ENCODE measurements at regions not wholly inside any gene's neighbourhood (a gene's known extent, or its start where the extent isn't known, plus 50 kb on each side); places are given as distances from the start of the nearest gene placed in this dataset.

DNA sequence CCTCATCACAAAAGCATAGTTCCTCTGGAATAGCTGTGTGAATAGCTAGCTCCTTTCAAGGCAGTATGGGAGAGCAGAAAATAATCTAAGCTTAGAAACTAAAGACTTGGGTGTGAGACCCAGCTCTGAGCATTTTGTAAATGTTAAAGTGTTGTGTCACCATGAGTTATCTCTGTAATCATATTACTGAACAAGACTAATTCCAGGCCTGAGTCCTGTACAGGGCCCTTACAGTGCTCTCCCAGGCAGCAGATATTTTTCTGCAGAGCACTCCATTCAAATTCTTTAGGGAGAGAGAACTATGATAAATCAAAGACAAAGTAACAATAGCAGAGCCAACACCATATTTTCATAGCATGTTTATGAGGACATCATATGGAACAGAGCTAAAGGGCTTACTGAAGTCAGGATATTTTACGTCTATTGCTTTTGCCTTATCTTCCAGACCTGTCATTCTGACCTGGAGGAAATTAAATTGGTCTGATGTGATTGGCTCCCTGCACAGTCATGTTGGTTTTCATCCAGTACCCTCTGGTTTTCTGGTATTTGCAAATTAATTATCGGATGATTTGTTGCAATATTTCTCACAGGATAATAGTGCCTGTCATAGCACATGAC is 172.6 kb upstream of the PPP2R3A start:
- intact Hi-C loops (cut with DNase I, micrococcal nuclease) = no loop called here
- Histone ChIP-seq H3K9me3 (no peaks in the 10 kb centered on the region), H3K4me1 (ENCODE audit: low read depth) (no peaks in the 10 kb centered on the region), H3K4me3 (no peak overlapping the region), H3K36me3 (ENCODE audit: low read depth) (no peaks in the 10 kb centered on the region)
- no peak for ATAC-seq
- TF ChIP-seq, protein P1, sequence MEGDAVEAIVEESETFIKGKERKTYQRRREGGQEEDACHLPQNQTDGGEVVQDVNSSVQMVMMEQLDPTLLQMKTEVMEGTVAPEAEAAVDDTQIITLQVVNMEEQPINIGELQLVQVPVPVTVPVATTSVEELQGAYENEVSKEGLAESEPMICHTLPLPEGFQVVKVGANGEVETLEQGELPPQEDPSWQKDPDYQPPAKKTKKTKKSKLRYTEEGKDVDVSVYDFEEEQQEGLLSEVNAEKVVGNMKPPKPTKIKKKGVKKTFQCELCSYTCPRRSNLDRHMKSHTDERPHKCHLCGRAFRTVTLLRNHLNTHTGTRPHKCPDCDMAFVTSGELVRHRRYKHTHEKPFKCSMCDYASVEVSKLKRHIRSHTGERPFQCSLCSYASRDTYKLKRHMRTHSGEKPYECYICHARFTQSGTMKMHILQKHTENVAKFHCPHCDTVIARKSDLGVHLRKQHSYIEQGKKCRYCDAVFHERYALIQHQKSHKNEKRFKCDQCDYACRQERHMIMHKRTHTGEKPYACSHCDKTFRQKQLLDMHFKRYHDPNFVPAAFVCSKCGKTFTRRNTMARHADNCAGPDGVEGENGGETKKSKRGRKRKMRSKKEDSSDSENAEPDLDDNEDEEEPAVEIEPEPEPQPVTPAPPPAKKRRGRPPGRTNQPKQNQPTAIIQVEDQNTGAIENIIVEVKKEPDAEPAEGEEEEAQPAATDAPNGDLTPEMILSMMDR (IDR thresholded peaks at IDR 0.05) = no peak
- DNase-seq = no peak

DNA sequence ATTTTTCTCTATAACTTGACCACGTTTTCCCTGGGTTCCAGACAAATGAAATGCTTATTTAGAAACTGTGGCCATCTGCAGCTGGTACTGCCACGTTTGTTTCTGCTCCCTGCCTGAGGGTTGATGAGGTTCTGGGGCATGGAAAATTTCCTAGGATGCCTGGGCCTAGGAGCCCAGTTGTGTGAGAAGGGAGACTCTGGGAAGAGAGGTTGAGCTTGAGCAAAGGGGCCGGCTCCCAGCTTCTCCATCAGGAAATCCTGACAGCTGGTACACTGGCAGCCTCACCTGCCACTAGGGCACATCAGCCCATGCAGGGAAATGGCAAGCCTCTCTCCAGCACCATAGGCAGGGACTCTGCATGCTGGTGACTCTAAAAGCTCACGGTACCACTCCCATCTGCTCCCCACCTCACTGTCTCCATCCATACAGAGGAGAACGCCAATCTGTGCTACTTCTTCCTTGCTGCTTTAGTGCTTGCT is 165.4 kb upstream of the PPP2R3A start:
- H3K36me3 ChIP-seq (ENCODE audit: low read depth) = no peaks in the 10 kb centered on the region
- peak; percentile 8 for ATAC-seq

DNA sequence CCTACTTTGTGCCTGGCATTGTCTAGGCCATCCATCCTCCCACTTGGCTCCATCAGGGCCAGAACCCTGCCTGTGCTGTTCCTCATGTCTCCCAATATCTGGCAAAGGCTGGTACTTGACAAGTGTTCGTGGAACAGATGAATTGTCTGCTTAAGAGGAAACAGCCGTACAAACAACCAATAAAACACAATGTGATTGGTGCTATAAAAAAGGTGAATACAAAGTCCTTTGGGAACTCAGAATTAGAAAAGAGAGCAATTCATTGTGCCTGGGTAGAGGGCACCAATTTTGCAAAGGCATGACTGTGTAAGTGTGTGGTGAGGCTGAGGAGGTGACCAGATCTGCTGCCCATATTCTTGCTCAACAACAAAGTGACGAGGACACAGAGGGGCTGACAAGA is 164.5 kb upstream of the PPP2R3A start:
- DNase-seq (peak in 2 of 3 donors; percentile 33 to 39), ATAC-seq (peak; percentile 88)
- TF ChIP-seq, protein P1 (IDR thresholded peaks at IDR 0.05) = no peak
- Histone ChIP-seq H3K4me1 (ENCODE audit: low read depth) (peaks cover 23% of the 10 kb centered on the region), H3K9me3 (no peaks in the 10 kb centered on the region), H3K4me3 (no peak overlapping the region), H3K36me3 (ENCODE audit: low read depth) (no peaks in the 10 kb centered on the region)
- intact Hi-C loops (cut with DNase I, micrococcal nuclease) = no loop called here

More for the DNA sequence above, 165.4 kb upstream of the PPP2R3A start:
- Histone ChIP-seq H3K9me3 (no peaks in the 10 kb centered on the region), H3K4me3 (no peak overlapping the region), H3K4me1 (ENCODE audit: low read depth) (peaks cover 23% of the 10 kb centered on the region)
- TF ChIP-seq, protein P1 (IDR thresholded peaks at IDR 0.05) = no peak
- DNase-seq = no peak
- intact Hi-C loops (cut with DNase I, micrococcal nuclease) = no loop called here

DNA sequence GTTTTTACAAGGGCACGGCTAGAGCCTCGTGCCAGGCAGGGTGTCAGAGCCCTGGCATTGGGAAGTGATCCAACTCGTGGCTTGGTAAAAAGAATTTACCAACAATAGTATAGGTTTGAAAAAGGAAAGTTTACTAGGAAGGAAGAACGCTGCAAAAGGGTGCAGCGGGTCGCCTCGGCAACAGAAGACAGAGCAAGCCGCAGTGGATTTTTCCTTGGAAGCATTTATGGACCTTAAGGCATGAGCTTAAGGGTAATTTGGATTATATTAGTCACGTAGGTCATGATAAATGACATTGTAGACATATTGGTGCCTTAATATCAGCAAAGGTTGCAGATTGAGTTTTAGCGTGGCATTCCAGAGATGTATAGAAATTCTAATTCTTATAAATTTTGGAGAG is 163.4 kb upstream of the PPP2R3A start:
- TF ChIP-seq, protein P1 (IDR thresholded peaks at IDR 0.05) = no peak
- no peaks in the 10 kb centered on the region for H3K36me3 ChIP-seq (ENCODE audit: low read depth)
- no peaks in the 10 kb centered on the region for H3K9me3 ChIP-seq
- no peak overlapping the region for H3K4me3 ChIP-seq
- intact Hi-C loops (cut with DNase I, micrococcal nuclease) = no loop called here
- peaks cover 23% of the 10 kb centered on the region for H3K4me1 ChIP-seq (ENCODE audit: low read depth)
- ATAC-seq (peak; percentile 26), DNase-seq (peak in 2 of 3 donors; percentile 48 to 49)

DNA sequence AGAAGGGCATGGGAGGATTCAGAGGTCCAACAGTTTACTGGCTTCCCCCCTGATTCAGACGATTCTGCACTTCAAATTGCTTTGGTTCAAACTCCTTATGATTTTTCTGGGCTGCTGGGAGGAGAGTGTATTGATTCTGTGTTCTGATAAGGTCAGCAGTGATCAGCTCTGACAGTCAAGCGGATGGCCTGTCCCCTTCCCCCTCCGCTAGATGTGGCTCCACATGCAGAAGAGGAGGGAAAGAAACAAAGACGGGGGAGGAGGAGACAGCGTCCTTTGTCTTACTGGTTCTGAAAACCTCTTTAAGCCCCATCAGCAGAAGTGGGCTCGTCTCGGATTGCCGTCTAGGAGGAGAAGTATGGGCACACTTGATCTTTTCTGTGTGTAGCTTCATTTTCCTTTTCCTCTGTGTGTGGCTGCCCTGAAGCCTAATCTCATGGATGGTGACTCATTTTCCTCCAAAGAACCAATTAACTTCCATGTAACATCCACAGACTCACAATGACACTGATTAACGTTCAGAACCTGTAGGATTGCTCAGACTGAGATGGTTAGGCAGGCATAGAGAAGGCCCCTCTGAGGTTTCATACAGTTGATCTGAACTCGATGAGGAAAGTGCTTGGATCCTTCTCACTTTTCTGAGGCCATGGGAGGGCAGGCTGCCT is 162.4 kb upstream of the PPP2R3A start:
- H3K36me3 ChIP-seq (ENCODE audit: low read depth) = no peaks in the 10 kb centered on the region
- DNase-seq (no peak), ATAC-seq (no peak)
- H3K4me1 ChIP-seq (ENCODE audit: low read depth) = peaks cover 23% of the 10 kb centered on the region
- no peaks in the 10 kb centered on the region for H3K9me3 ChIP-seq
- intact Hi-C loops (cut with DNase I, micrococcal nuclease) = no loop called here
- TF ChIP-seq, protein P1 (IDR thresholded peaks at IDR 0.05) = no peak
- no peak overlapping the region for H3K4me3 ChIP-seq

All from mucosa of descending colon (tissue), 3 donors.